Osteoblast (primary cell): ENCODE measurements at regions not wholly inside any gene's neighbourhood (a gene's known extent, or its start where the extent isn't known, plus 50 kb on each side); places are given as distances from the start of the nearest gene placed in this dataset.

Source experiments
- DNase-seq: peaks from one replicate; pipeline ENCODE4 v3.0.0; 2011; ENCODE audit warnings: low spot score, mixed read lengths; ENCODE audit not compliant: insufficient read length; ENCODE audit errors: missing footprints
- H2AFZ ChIP-seq: 2 replicates; pipeline ENCODE4 v1.6.0; 2011; ENCODE audit warnings: mild to moderate bottlenecking, low read length
- H3K27ac ChIP-seq: 2 replicates; pipeline ENCODE4 v1.5.1; 2011; ENCODE audit warnings: mild to moderate bottlenecking, low read depth, low read length, moderate library complexity
- H3K27me3 ChIP-seq: 2 replicates; pipeline ENCODE4 v1.6.0; 2012; ENCODE audit warnings: mild to moderate bottlenecking, control low read depth, inconsistent platforms, low read length, moderate library complexity; ENCODE audit not compliant: insufficient read depth
- H3K36me3 ChIP-seq: 2 replicates; pipeline ENCODE4 v1.5.1; 2011; ENCODE audit warnings: mild to moderate bottlenecking, low read length, control low read depth, moderate library complexity; ENCODE audit not compliant: insufficient read depth
- H3K4me1 ChIP-seq: 2 replicates; pipeline ENCODE4 v1.5.1; 2011; ENCODE audit warnings: mild to moderate bottlenecking, low read length, control low read depth, moderate library complexity; ENCODE audit not compliant: insufficient read depth
- H3K4me2 ChIP-seq: 2 replicates; pipeline ENCODE4 v1.6.0; 2011; ENCODE audit warnings: mild to moderate bottlenecking, low read length; ENCODE audit not compliant: insufficient read depth
- H3K4me3 ChIP-seq: fragments of 200-600 bp; sonication (generic); 3 replicates; pipeline ENCODE4 v1.5.1; 2012; ENCODE audit warnings: mild to moderate bottlenecking, low read length, inconsistent platforms; ENCODE audit not compliant: insufficient read depth
- H3K79me2 ChIP-seq: 2 replicates; pipeline ENCODE4 v1.6.0; 2012; ENCODE audit warnings: mild to moderate bottlenecking, low read length, control low read depth, inconsistent platforms; ENCODE audit not compliant: insufficient read depth
- H3K9me3 ChIP-seq: 2 replicates; pipeline ENCODE4 v1.5.1; 2011; ENCODE audit warnings: low read depth, low read length, control low read depth
- H4K20me1 ChIP-seq: 2 replicates; pipeline ENCODE4 v1.6.0; 2012; ENCODE audit warnings: mild to moderate bottlenecking, low read length, control low read depth; ENCODE audit not compliant: insufficient read depth
- TF ChIP-seq, protein P1 (sequence below): IDR thresholded peaks from 2 replicates; pipeline ENCODE4 v1.5.1; 2011; ENCODE audit warnings: mild to moderate bottlenecking, low read depth, low read length, moderate library complexity; ENCODE audit errors: extremely low read depth

DNA sequence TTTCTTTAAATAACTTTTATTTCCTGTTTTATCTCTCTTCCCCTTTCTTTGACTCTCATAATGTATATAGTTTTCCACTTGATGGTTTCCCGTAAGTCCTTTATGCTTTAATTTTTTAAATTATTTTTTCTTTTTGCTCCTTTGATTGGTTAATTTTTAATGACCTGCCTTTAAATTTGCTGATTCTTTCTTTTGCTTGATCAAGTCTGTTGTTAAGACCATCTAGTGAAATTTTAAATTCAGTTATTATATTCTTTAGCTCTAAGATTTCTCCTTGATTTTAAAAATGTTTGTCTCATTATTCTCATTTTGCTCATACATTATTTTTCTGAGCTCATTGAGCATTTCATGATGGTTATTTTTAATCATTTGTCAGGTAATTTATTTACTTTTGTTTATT lies 718.6 kb downstream of the METTL15 start:
- Histone ChIP-seq H3K4me2 (no peak overlapping the region), H3K79me2 (no peaks in the 10 kb centered on the region)
- DNase-seq, result no peak

DNA sequence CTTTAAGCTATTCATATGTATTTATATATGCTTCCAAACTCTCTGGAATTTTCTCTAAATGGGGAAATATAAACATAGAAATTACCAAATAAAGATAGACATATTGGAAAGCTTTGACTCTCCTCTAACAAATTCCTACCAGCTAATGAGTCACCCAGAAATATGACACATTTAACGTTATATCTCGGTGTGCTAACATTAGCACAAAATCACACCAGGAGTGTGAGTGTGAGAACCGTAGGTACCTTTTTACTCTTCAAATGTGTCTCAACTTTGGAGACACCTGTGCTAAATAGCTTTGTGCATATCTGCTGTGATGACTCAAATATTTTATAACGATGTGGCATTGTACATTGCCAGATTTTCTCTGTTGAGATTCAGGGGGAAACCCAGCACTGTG lies 714.4 kb downstream of the METTL15 start:
- TF ChIP-seq, protein P1, sequence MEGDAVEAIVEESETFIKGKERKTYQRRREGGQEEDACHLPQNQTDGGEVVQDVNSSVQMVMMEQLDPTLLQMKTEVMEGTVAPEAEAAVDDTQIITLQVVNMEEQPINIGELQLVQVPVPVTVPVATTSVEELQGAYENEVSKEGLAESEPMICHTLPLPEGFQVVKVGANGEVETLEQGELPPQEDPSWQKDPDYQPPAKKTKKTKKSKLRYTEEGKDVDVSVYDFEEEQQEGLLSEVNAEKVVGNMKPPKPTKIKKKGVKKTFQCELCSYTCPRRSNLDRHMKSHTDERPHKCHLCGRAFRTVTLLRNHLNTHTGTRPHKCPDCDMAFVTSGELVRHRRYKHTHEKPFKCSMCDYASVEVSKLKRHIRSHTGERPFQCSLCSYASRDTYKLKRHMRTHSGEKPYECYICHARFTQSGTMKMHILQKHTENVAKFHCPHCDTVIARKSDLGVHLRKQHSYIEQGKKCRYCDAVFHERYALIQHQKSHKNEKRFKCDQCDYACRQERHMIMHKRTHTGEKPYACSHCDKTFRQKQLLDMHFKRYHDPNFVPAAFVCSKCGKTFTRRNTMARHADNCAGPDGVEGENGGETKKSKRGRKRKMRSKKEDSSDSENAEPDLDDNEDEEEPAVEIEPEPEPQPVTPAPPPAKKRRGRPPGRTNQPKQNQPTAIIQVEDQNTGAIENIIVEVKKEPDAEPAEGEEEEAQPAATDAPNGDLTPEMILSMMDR, result no peak

More for the DNA sequence above, 718.6 kb downstream of the METTL15 start:
- peaks cover 5% of the 10 kb centered on the region for H3K36me3 ChIP-seq
- no peaks in the 10 kb centered on the region for H4K20me1 ChIP-seq
- TF ChIP-seq, protein P1, result no peak
- H3K4me3 ChIP-seq, result no peak overlapping the region
- no peaks in the 10 kb centered on the region for H3K9me3 ChIP-seq
- no peak overlapping the region for H2AFZ ChIP-seq
- no peaks in the 10 kb centered on the region for H3K27me3 ChIP-seq
- no peaks in the 10 kb centered on the region for H3K4me1 ChIP-seq
- H3K27ac ChIP-seq, result no peak overlapping the region

DNA sequence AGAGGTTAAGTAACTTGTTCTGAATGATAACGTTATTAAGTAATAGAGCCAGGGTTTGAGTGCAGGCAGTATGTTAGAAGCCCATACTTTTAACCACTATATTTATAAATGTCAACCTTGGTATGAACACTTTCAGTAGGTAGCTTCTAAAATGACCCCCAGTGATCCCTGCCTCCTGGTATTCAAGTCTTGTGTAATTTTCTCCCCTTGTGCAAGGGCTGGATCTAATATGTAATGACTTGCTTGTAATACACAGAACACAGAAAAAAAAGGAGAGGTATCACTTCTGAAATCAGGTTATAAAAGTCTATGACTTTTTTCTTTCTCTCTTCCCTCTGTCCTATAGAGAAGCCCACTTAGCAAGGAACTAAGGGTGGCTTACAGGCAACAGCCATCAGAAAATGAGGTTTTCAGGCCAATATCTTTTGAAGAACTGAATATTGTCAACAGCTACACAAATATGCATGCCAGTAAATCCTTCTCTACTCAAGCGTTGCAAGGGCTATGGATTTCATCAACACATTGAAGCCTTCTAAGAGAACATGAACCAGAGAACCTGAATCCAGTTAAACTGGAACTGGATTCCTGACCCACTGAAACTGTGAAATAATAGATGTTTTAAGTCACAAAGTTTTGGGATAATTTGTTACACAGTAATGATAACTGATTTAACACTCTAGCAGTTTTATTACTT lies 712.3 kb downstream of the METTL15 start:
- Histone ChIP-seq H3K79me2 (no peaks in the 10 kb centered on the region), H3K4me1 (peaks cover 5% of the 10 kb centered on the region), H3K36me3 (no peaks in the 10 kb centered on the region), H3K27ac (no peak overlapping the region), H2AFZ (no peak overlapping the region), H3K4me3 (no peak overlapping the region), H3K9me3 (no peaks in the 10 kb centered on the region), H4K20me1 (no peaks in the 10 kb centered on the region), H3K27me3 (no peaks in the 10 kb centered on the region), H3K4me2 (no peak overlapping the region)
- no peak for DNase-seq
- TF ChIP-seq, protein P1, result no peak

More for the DNA sequence above, 714.4 kb downstream of the METTL15 start:
- Histone ChIP-seq H3K4me1 (no peaks in the 10 kb centered on the region), H4K20me1 (no peaks in the 10 kb centered on the region), H3K79me2 (no peaks in the 10 kb centered on the region), H3K27me3 (no peaks in the 10 kb centered on the region), H3K9me3 (no peaks in the 10 kb centered on the region), H3K27ac (no peak overlapping the region), H3K36me3 (peaks cover 3% of the 10 kb centered on the region), H2AFZ (no peak overlapping the region), H3K4me2 (no peak overlapping the region), H3K4me3 (no peak overlapping the region)
- no peak for DNase-seq

DNA sequence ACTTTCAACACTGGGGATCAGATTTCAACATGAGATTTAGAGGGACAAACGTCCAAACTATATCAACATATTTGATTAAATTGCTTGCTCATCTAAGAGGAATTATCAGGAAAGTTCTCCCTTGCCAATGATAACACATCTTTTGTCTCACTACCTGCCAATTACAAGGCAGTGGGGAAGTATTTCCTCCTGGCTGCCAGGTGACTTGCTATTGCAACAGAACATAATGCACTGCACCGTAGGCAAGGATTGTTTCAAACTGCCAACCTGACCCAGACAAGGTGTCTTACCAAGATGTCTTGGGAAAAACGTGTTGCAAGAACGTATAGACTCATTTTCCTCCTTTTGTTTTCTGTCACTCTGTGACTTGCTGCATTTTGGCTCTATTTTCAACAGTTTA lies 711.6 kb downstream of the METTL15 start:
- Histone ChIP-seq H3K9me3 (no peaks in the 10 kb centered on the region), H3K27me3 (no peaks in the 10 kb centered on the region), H4K20me1 (no peaks in the 10 kb centered on the region), H3K79me2 (no peaks in the 10 kb centered on the region), H3K4me3 (no peak overlapping the region), H3K36me3 (no peaks in the 10 kb centered on the region), H3K27ac (no peak overlapping the region), H3K4me1 (peaks cover 5% of the 10 kb centered on the region), H3K4me2 (no peak overlapping the region), H2AFZ (no peak overlapping the region)
- no peak for DNase-seq
- TF ChIP-seq, protein P1, result no peak
